ENCODE measurements at regions not wholly inside any gene's neighbourhood (a gene's known extent, or its start where the extent isn't known, plus 50 kb on each side); places are given as distances from the start of the nearest gene placed in this dataset.

GRCh38 chr6:156687789-156688619 lies 89.2 kb upstream of the ARID1B start:
- H3K36me3 ChIP-seq (ENCODE audit: insufficient read depth, low read length), result no peaks in the 10 kb centered on the region
- H2AFZ ChIP-seq (ENCODE audit: low read length), result peak overlapping the region; percentile 93
- ChIA-PET POLR2A (interaction anchor here (0.5 to 4.6 kb wide), 5 partner anchors 11 to 289 kb away, joined by 3 to 34 read pairs (median 3); no protein-coding TSS in a partner anchor), CTCF (ENCODE audit: unreplicated experiment) (interaction anchor here (0.5 kb wide), 1 partner anchor 55 kb away, joined by 4 read pairs; no protein-coding TSS in a partner anchor)
- no peaks in the 10 kb centered on the region for H3K9me2 ChIP-seq (ENCODE audit: insufficient read depth, low read length)
- TF ChIP-seq CTCF (conservative IDR thresholded peaks at IDR 0.05; ENCODE audit: low read length) (no peak), EZH2phosphoT487 (IDR thresholded peaks at IDR 0.05; ENCODE audit: borderline replicate concordance, low read depth, low read length) (no peak)
- DNase-seq (ENCODE audit: low spot score), result peak; percentile 32
- intact Hi-C loops (cut with micrococcal nuclease; ENCODE audit: unreplicated experiment), result loop anchor here (1.0 to 2.0 kb wide), 5 partner anchors 33 to 292 kb away; partner anchors contain the start of gene ARID1B
- H3K79me2 ChIP-seq (ENCODE audit: insufficient read depth, low read depth, low read length), result no peaks in the 10 kb centered on the region
- H4K20me1 ChIP-seq (ENCODE audit: insufficient read depth, low read length), result no peaks in the 10 kb centered on the region
- no TSS peak for BruUV-seq (replicated peaks)
- H3K27ac ChIP-seq (ENCODE audit: low read depth, low read length, poor library complexity, severe bottlenecking), result peak overlapping the region; percentile 59
- peak overlapping the region; percentile 91 for H3K4me2 ChIP-seq (ENCODE audit: low read length)
- H3K4me1 ChIP-seq (ENCODE audit: insufficient read depth, low read length, poor library complexity, severe bottlenecking), result peaks cover 57% of the 10 kb centered on the region
- no peaks in the 10 kb centered on the region for H3K9me3 ChIP-seq (ENCODE audit: low read length)
- H3K4me3 ChIP-seq (ENCODE audit: low read depth, low read length, poor library complexity, severe bottlenecking), result peak overlapping the region; percentile 67

- intact Hi-C loops (cut with micrococcal nuclease; ENCODE audit: unreplicated experiment), result loop anchor here (1.0 to 2.0 kb wide), 8 partner anchors 34 to 334 kb away; partner anchors contain the start of gene ARID1B
- DNase-seq (ENCODE audit: low spot score), result peak; percentile 89
- Histone ChIP-seq H3K27ac (ENCODE audit: low read depth, low read length, poor library complexity, severe bottlenecking) (peak overlapping the region; percentile 92), H3K79me2 (ENCODE audit: insufficient read depth, low read depth, low read length) (no peaks in the 10 kb centered on the region), H3K4me2 (ENCODE audit: low read length) (peak overlapping the region; percentile 92), H3K9me2 (ENCODE audit: insufficient read depth, low read length) (no peaks in the 10 kb centered on the region), H3K9me3 (ENCODE audit: low read length) (no peaks in the 10 kb centered on the region), H3K4me1 (ENCODE audit: insufficient read depth, low read length, poor library complexity, severe bottlenecking) (peaks cover 57% of the 10 kb centered on the region), H4K20me1 (ENCODE audit: insufficient read depth, low read length) (no peaks in the 10 kb centered on the region), H3K36me3 (ENCODE audit: insufficient read depth, low read length) (no peaks in the 10 kb centered on the region), H3K4me3 (ENCODE audit: low read depth, low read length, poor library complexity, severe bottlenecking) (peak overlapping the region; percentile 73), H2AFZ (ENCODE audit: low read length) (peak overlapping the region; percentile 93)
- no TSS peak for BruUV-seq (replicated peaks)
- TF ChIP-seq EZH2phosphoT487 (IDR thresholded peaks at IDR 0.05; ENCODE audit: borderline replicate concordance, low read depth, low read length) (no peak), CTCF (conservative IDR thresholded peaks at IDR 0.05; ENCODE audit: low read length) (no peak)
- ChIA-PET CTCF (ENCODE audit: unreplicated experiment) (interaction anchor here (1.6 kb wide), 1 partner anchor 34 kb away, joined by 5 read pairs; no protein-coding TSS in a partner anchor), POLR2A (interaction anchor here (0.6 to 4.6 kb wide), 10 partner anchors 9 to 974 kb away, joined by 3 to 34 read pairs (median 3); no protein-coding TSS in a partner anchor)
These were observed 90.0 kb upstream of the ARID1B start for GRCh38 chr6:156686995-156687788.

All from OCI-LY7 (cell line).